GM23338 (cell line): ENCODE measurements at regions not wholly inside any gene's neighbourhood (a gene's known extent, or its start where the extent isn't known, plus 50 kb on each side); places are given as distances from the start of the nearest gene placed in this dataset.

Experiments
- CREB1 ChIP-seq: fragments of 250-450 bp; sonication (Bioruptor Pico); IDR thresholded peaks from 2 replicates; pipeline ENCODE4 v1.5.0; 2020; ENCODE audit warnings: low read depth, mild to moderate bottlenecking, moderate library complexity
- CTCF ChIP-seq, 2 experiments: fragments of 200-600 bp in 1 of 2; sonication (generic) in 1 of 2; conservative IDR thresholded peaks; 2 replicates each; pipeline versions ENCODE4 v1.5.1 to v1.6.1; 2016 to 2017; ENCODE audit warnings: antibody characterized with exemption in 2 of 2, low read depth in 2 of 2, mild to moderate bottlenecking in 2 of 2, moderate library complexity in 1 of 2
- EZH2 ChIP-seq: fragments of 200-600 bp; sonication (generic); IDR thresholded peaks from one replicate; pipeline ENCODE4 v1.8.0; 2017; ENCODE audit warnings: antibody characterized with exemption, mild to moderate bottlenecking, low read depth; ENCODE audit not compliant: unreplicated experiment
- EZH2phosphoT487 ChIP-seq: fragments of 200-600 bp; sonication (generic); IDR thresholded peaks from one replicate; pipeline ENCODE4 v1.8.1; 2018; ENCODE audit warnings: antibody characterized with exemption; ENCODE audit not compliant: unreplicated experiment
- JUNB ChIP-seq: IDR thresholded peaks from one replicate; pipeline ENCODE4 v1.6.1; 2016; ENCODE audit warnings: antibody characterized with exemption; ENCODE audit not compliant: unreplicated experiment
- NANOG ChIP-seq: IDR thresholded peaks from 2 replicates; pipeline ENCODE4 v1.6.1; 2016; ENCODE audit warnings: antibody characterized with exemption, borderline replicate concordance
- POLR2AphosphoS5 ChIP-seq: IDR thresholded peaks from 2 replicates; pipeline ENCODE4 v1.6.1; 2016; ENCODE audit warnings: antibody characterized with exemption, low read depth
- STAT1 ChIP-seq: IDR thresholded peaks from one replicate; pipeline ENCODE4 v1.6.1; 2016; ENCODE audit warnings: antibody characterized with exemption; ENCODE audit not compliant: unreplicated experiment
- ZNF114 ChIP-seq: fragments of 250-450 bp; sonication (Bioruptor Pico); IDR thresholded peaks from 2 replicates; pipeline ENCODE4 v1.5.0; 2020; ENCODE audit warnings: mild to moderate bottlenecking, moderate library complexity
- TF ChIP-seq, protein P1 (sequence below): IDR thresholded peaks from one replicate; pipeline ENCODE4 v1.6.1; 2018; ENCODE audit warnings: antibody characterized with exemption; ENCODE audit not compliant: unreplicated experiment
- TF ChIP-seq, protein P2 (sequence below): IDR thresholded peaks from 2 replicates; pipeline ENCODE4 v1.6.1; 2016; ENCODE audit warnings: antibody characterized with exemption

GRCh38 chr4:38292529-38292928 is 332.3 kb downstream of the PTTG2 start:
- TF ChIP-seq CTCF (conservative IDR thresholded peaks at IDR 0.05; ENCODE audit: low read depth in 2 of 2) (no peak), CREB1 (CRISPR knock-in tag) (no peak), POLR2AphosphoS5 (no peak), EZH2 (no peak), EZH2phosphoT487 (no peak), STAT1 (no peak), JUNB (no peak), ZNF114 (no peak), NANOG (no peak)
- TF ChIP-seq, protein P1, sequence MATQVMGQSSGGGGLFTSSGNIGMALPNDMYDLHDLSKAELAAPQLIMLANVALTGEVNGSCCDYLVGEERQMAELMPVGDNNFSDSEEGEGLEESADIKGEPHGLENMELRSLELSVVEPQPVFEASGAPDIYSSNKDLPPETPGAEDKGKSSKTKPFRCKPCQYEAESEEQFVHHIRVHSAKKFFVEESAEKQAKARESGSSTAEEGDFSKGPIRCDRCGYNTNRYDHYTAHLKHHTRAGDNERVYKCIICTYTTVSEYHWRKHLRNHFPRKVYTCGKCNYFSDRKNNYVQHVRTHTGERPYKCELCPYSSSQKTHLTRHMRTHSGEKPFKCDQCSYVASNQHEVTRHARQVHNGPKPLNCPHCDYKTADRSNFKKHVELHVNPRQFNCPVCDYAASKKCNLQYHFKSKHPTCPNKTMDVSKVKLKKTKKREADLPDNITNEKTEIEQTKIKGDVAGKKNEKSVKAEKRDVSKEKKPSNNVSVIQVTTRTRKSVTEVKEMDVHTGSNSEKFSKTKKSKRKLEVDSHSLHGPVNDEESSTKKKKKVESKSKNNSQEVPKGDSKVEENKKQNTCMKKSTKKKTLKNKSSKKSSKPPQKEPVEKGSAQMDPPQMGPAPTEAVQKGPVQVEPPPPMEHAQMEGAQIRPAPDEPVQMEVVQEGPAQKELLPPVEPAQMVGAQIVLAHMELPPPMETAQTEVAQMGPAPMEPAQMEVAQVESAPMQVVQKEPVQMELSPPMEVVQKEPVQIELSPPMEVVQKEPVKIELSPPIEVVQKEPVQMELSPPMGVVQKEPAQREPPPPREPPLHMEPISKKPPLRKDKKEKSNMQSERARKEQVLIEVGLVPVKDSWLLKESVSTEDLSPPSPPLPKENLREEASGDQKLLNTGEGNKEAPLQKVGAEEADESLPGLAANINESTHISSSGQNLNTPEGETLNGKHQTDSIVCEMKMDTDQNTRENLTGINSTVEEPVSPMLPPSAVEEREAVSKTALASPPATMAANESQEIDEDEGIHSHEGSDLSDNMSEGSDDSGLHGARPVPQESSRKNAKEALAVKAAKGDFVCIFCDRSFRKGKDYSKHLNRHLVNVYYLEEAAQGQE: no peak
- TF ChIP-seq, protein P2, sequence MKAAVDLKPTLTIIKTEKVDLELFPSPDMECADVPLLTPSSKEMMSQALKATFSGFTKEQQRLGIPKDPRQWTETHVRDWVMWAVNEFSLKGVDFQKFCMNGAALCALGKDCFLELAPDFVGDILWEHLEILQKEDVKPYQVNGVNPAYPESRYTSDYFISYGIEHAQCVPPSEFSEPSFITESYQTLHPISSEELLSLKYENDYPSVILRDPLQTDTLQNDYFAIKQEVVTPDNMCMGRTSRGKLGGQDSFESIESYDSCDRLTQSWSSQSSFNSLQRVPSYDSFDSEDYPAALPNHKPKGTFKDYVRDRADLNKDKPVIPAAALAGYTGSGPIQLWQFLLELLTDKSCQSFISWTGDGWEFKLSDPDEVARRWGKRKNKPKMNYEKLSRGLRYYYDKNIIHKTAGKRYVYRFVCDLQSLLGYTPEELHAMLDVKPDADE: no peak
